BE2C (cell line): ENCODE measurements at regions not wholly inside any gene's neighbourhood (a gene's known extent, or its start where the extent isn't known, plus 50 kb on each side); places are given as distances from the start of the nearest gene placed in this dataset.

Experiments
- DNase-seq: peaks from one replicate; pipeline ENCODE4 v3.0.0-alpha.2; 2020
- H3K27me3 ChIP-seq: fragments of 250-450 bp; sonication (Bioruptor Pico); 2 replicates; pipeline ENCODE4 v1.5.1; 2020; ENCODE audit warnings: mild to moderate bottlenecking
- H3K36me3 ChIP-seq: fragments of 250-450 bp; sonication (Bioruptor Pico); 2 replicates; pipeline ENCODE4 v1.5.1; 2020; ENCODE audit warnings: mild to moderate bottlenecking
- H3K4me1 ChIP-seq: fragments of 250-450 bp; sonication (Bioruptor Pico); 2 replicates; pipeline ENCODE4 v1.5.1; 2020
- H3K4me3 ChIP-seq: 2 replicates; pipeline ENCODE4 v1.5.1; 2011; ENCODE audit warnings: low read depth, low read length
- H3K9me3 ChIP-seq: fragments of 250-450 bp; sonication (Bioruptor Pico); 2 replicates; pipeline ENCODE4 v1.5.1; 2020
- CTCF ChIP-seq: IDR thresholded peaks from 2 replicates; pipeline ENCODE4 v1.5.1; 2012; ENCODE audit warnings: mild to moderate bottlenecking, low read depth, low read length

GRCh38 chr9:71552480-71552879, 215.8 kb downstream of the CEMIP2 start:
- Histone ChIP-seq H3K9me3 (no peaks in the 10 kb centered on the region), H3K27me3 (peaks cover 21% of the 10 kb centered on the region; the same call in 1 of the 2 replicates), H3K36me3 (no peaks in the 10 kb centered on the region), H3K4me3 (no peak overlapping the region), H3K4me1 (no peaks in the 10 kb centered on the region)
- no peak for DNase-seq
- TF ChIP-seq CTCF = no peak

GRCh38 chr9:71549023-71549422, 219.3 kb downstream of the CEMIP2 start:
- H3K9me3 ChIP-seq = no peaks in the 10 kb centered on the region
- no peaks in the 10 kb centered on the region for H3K4me1 ChIP-seq
- peaks cover 21% of the 10 kb centered on the region; the same call in 1 of the 2 replicates for H3K27me3 ChIP-seq
- TF ChIP-seq CTCF = no peak
- no peaks in the 10 kb centered on the region for H3K36me3 ChIP-seq
- no peak overlapping the region for H3K4me3 ChIP-seq
- no peak for DNase-seq

GRCh38 chr9:71544464-71544863, 223.8 kb downstream of the CEMIP2 start:
- no peak for DNase-seq
- H3K9me3 ChIP-seq = no peaks in the 10 kb centered on the region
- H3K27me3 ChIP-seq = peaks cover 11% of the 10 kb centered on the region

GRCh38 chr9:71541436-71541835, 226.9 kb downstream of the CEMIP2 start:
- Histone ChIP-seq H3K27me3 (peaks cover 6% of the 10 kb centered on the region; the same call in 1 of the 2 replicates), H3K4me1 (no peaks in the 10 kb centered on the region), H3K9me3 (no peaks in the 10 kb centered on the region), H3K36me3 (no peaks in the 10 kb centered on the region), H3K4me3 (no peak overlapping the region)
- DNase-seq = no peak
- TF ChIP-seq CTCF = no peak

More at GRCh38 chr9:71544464-71544863, 223.8 kb downstream of the CEMIP2 start:
- H3K4me3 ChIP-seq = no peak overlapping the region
- no peaks in the 10 kb centered on the region for H3K36me3 ChIP-seq
- no peak for TF ChIP-seq CTCF
- H3K4me1 ChIP-seq = no peaks in the 10 kb centered on the region

- TF ChIP-seq CTCF = no peak
- DNase-seq = no peak
- Histone ChIP-seq H3K36me3 (no peaks in the 10 kb centered on the region), H3K4me1 (no peaks in the 10 kb centered on the region), H3K27me3 (peaks cover 3% of the 10 kb centered on the region; the same call in 1 of the 2 replicates), H3K9me3 (no peaks in the 10 kb centered on the region), H3K4me3 (no peak overlapping the region)
Observed at GRCh38 chr9:71524996-71525580, 243.2 kb downstream of the CEMIP2 start.

- Histone ChIP-seq H3K9me3 (no peaks in the 10 kb centered on the region), H3K36me3 (no peaks in the 10 kb centered on the region), H3K4me1 (no peaks in the 10 kb centered on the region), H3K27me3 (peaks cover 3% of the 10 kb centered on the region; the same call in 1 of the 2 replicates), H3K4me3 (no peak overlapping the region)
- no peak for DNase-seq
- TF ChIP-seq CTCF = no peak
Observed at GRCh38 chr9:71524516-71524915, 243.8 kb downstream of the CEMIP2 start.
